SK-N-MC (cell line): ENCODE measurements at regions not wholly inside any gene's neighbourhood (a gene's known extent, or its start where the extent isn't known, plus 50 kb on each side); places are given as distances from the start of the nearest gene placed in this dataset.
"Not testable (repeated sequence)": the region's sequence is repeated elsewhere in the genome, so short reads cannot be mapped to it uniquely, and the experiment has no call there.

ENCODE experiments used
- EZH2 ChIP-seq: fragments of 200-600 bp; sonication (generic); IDR thresholded peaks from one replicate; pipeline ENCODE4 v1.6.1; 2017; ENCODE audit warnings: antibody characterized with exemption
- FOXP2 ChIP-seq: optimal IDR thresholded peaks from 2 replicates; pipeline ENCODE3; 2011; ENCODE audit warnings: mild to moderate bottlenecking, moderate library complexity; ENCODE audit not compliant: insufficient read depth; ENCODE audit errors: extremely low read length, control extremely low read depth
- POLR2AphosphoS5 ChIP-seq: IDR thresholded peaks from 2 replicates; pipeline ENCODE4 v1.6.1; 2012; ENCODE audit warnings: mild to moderate bottlenecking, low read depth, low read length, borderline replicate concordance

DNA sequence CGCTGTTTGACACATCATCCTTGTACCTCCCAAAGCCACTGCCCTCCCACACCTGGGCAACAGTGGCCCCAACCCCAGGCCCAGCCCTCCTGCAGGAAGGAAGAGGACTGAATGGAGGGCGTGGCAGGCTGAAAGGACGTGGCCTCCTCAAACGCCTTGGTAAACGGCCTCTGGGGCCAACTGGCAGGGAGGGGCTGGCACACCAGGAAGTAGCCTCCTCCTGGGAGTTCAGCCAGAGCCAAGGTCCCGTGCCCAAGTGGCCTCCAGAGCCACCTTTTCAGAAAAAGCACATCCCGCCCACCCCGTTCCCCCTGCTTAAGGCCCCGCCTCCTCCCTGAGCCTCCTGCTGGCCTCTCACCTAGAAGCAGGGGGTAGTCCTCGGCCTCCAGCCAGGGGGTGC is 74.2 kb upstream of the DRD5 start:
- TF ChIP-seq FOXP2, POLR2AphosphoS5, EZH2: not testable (repeated sequence)
